Gastroesophageal sphincter (tissue), 4 donors: ENCODE measurements at regions not wholly inside any gene's neighbourhood (a gene's known extent, or its start where the extent isn't known, plus 50 kb on each side); places are given as distances from the start of the nearest gene placed in this dataset.

Source experiments
- ATAC-seq: fragments of 150-250 bp; one replicate; pipeline ENCODE4 v1.9.1; 2016; ENCODE audit warnings: mild to moderate bottlenecking, moderate library complexity
- H3K27ac ChIP-seq, 4 donors: fragments of 200-600 bp; sonication (generic) in 3 of 4; 1 replicate in 3 of 4; 2 replicates in 1 of 4; pipeline ENCODE4 v1.5.1; 2016 to 2019
- H3K27me3 ChIP-seq: fragments of 200-600 bp; sonication (generic); one replicate; pipeline ENCODE4 v1.5.1; 2019
- H3K36me3 ChIP-seq, 2 donors: fragments of 200-600 bp; sonication (generic); one replicate each; pipeline ENCODE4 v1.5.1; 2019; ENCODE audit warnings: control low read depth in 1 of 2
- H3K4me1 ChIP-seq, 3 donors: fragments of 200-600 bp; sonication (generic); 1 replicate in 2 of 3; 2 replicates in 1 of 3; pipeline ENCODE4 v1.5.1; 2016 to 2019; ENCODE audit warnings: control low read depth in 2 of 3
- H3K4me3 ChIP-seq, 2 donors: fragments of 200-600 bp; sonication (generic); one replicate each; pipeline ENCODE4 v1.5.1; 2019; ENCODE audit warnings: mild to moderate bottlenecking in 1 of 2, moderate library complexity in 1 of 2
- H3K9me3 ChIP-seq, 3 donors: fragments of 200-600 bp; sonication (generic); one replicate each; pipeline ENCODE4 v1.5.1; 2017 to 2019; ENCODE audit warnings: control low read depth in 2 of 3
- CTCF ChIP-seq, 4 experiments: fragments of 200-600 bp in 2 of 4; fragments of 450-650 bp in 2 of 4; sonication (generic) in 1 of 4; IDR thresholded peaks; one replicate each; pipeline ENCODE4 v1.5.1; 2017 to 2019; ENCODE audit warnings: antibody characterized with exemption in 4 of 4, mild to moderate bottlenecking in 2 of 4, moderate library complexity in 2 of 4
- EP300 ChIP-seq: sonication (generic); formaldehyde crosslinking; IDR thresholded peaks from one replicate; pipeline ENCODE4 v1.6.1; 2017; ENCODE audit warnings: antibody characterized with exemption, mild to moderate bottlenecking
- POLR2A ChIP-seq, 2 donors: fragments of 450-650 bp; IDR thresholded peaks; one replicate each; pipeline ENCODE4 v1.6.1; 2017; ENCODE audit warnings: antibody characterized with exemption in 2 of 2, mild to moderate bottlenecking in 2 of 2, moderate library complexity in 1 of 2
- POLR2AphosphoS5 ChIP-seq: sonication (generic); formaldehyde crosslinking; IDR thresholded peaks from one replicate; pipeline ENCODE4 v1.6.1; 2017; ENCODE audit warnings: antibody characterized with exemption
- WGBS, 2 donors: methylation state at CpG; one replicate each; pipeline ENCODE4 v1.1.5; 2018; ENCODE audit warnings: low coverage in 1 of 2; 5-methylcytosine and 5-hydroxymethylcytosine counted together

GRCh38 chr9:2281031-2281802 is 266.1 kb downstream of the SMARCA2 start:
- Histone ChIP-seq H3K9me3 (no peaks in the 10 kb centered on the region), H3K27ac (no peak overlapping the region), H3K4me1 (no peaks in the 10 kb centered on the region), H3K36me3 (no peaks in the 10 kb centered on the region), H3K4me3 (no peak overlapping the region), H3K27me3 (no peaks in the 10 kb centered on the region)
- no peak for ATAC-seq
- TF ChIP-seq POLR2AphosphoS5 (no peak), CTCF (IDR thresholded peaks at IDR 0.05) (no peak), EP300 (no peak), POLR2A (IDR thresholded peaks at IDR 0.05) (no peak)
- WGBS, 2 donors = 88% methylated on average over 8 of the region's 13 CpGs; no CpG with 5 or more reads in 1 of the 2 donors

GRCh38 chr9:2281803-2282185 is 266.6 kb downstream of the SMARCA2 start:
- Histone ChIP-seq H3K4me1 (no peaks in the 10 kb centered on the region), H3K4me3 (no peak overlapping the region), H3K9me3 (no peaks in the 10 kb centered on the region), H3K27me3 (no peaks in the 10 kb centered on the region), H3K27ac (no peak overlapping the region), H3K36me3 (no peaks in the 10 kb centered on the region)
- ATAC-seq = no peak
- WGBS, 2 donors = 43 to 85% methylated on average over 2 of the region's 2 CpGs
- TF ChIP-seq POLR2AphosphoS5 (no peak), CTCF (IDR thresholded peaks at IDR 0.05) (no peak), POLR2A (IDR thresholded peaks at IDR 0.05) (no peak), EP300 (no peak)

GRCh38 chr9:2284770-2285169 is 269.6 kb downstream of the SMARCA2 start:
- H3K4me1 ChIP-seq = no peaks in the 10 kb centered on the region
- H3K27me3 ChIP-seq = no peaks in the 10 kb centered on the region
- no peak for ATAC-seq
- WGBS, 2 donors = 88 to 100% methylated on average over 1 of the region's 1 CpG
- H3K9me3 ChIP-seq = no peaks in the 10 kb centered on the region
- no peak overlapping the region for H3K27ac ChIP-seq
- no peak overlapping the region for H3K4me3 ChIP-seq
- TF ChIP-seq POLR2A (IDR thresholded peaks at IDR 0.05) (no peak), EP300 (no peak), POLR2AphosphoS5 (no peak), CTCF (IDR thresholded peaks at IDR 0.05) (no peak)
- H3K36me3 ChIP-seq = no peaks in the 10 kb centered on the region

GRCh38 chr9:2285416-2286332 is 270.5 kb downstream of the SMARCA2 start:
- Histone ChIP-seq H3K36me3 (no peaks in the 10 kb centered on the region), H3K27me3 (no peaks in the 10 kb centered on the region), H3K4me1 (no peaks in the 10 kb centered on the region), H3K9me3 (no peaks in the 10 kb centered on the region), H3K4me3 (no peak overlapping the region), H3K27ac (no peak overlapping the region)
- WGBS, 2 donors = 79 to 84% methylated on average over 4 to 8 of the region's 10 CpGs
- TF ChIP-seq CTCF (IDR thresholded peaks at IDR 0.05) (no peak), POLR2A (IDR thresholded peaks at IDR 0.05) (no peak), POLR2AphosphoS5 (no peak), EP300 (no peak)
- ATAC-seq = no peak
